H1 (cell line): ENCODE measurements at regions not wholly inside any gene's neighbourhood (a gene's known extent, or its start where the extent isn't known, plus 50 kb on each side); places are given as distances from the start of the nearest gene placed in this dataset.

Experiments used
- CBX8 ChIP-seq: fragments of 300-800, 300-1000 bp; sonication (generic); IDR thresholded peaks from 2 replicates; pipeline ENCODE4 v1.7.1; 2016; ENCODE audit warnings: low read depth, low read length, borderline replicate concordance
- CHD1 ChIP-seq: IDR thresholded peaks from 2 replicates; pipeline ENCODE4 v1.6.1; 2012; ENCODE audit warnings: low read depth, low read length, improper control_type of control experiment
- GABPA ChIP-seq: IDR thresholded peaks from 2 replicates; pipeline ENCODE4 v1.6.1; 2011; ENCODE audit warnings: mild to moderate bottlenecking, low read length, moderate library complexity, borderline replicate concordance; ENCODE audit not compliant: insufficient read depth
- HDAC6 ChIP-seq: IDR thresholded peaks from one replicate; pipeline ENCODE4 v1.7.1; 2012; ENCODE audit warnings: low read depth, mild to moderate bottlenecking, inconsistent platforms, low read length, moderate library complexity
- KDM4A ChIP-seq: IDR thresholded peaks from one replicate; pipeline ENCODE4 v1.7.1; 2012; ENCODE audit warnings: low read depth, mild to moderate bottlenecking, moderate library complexity, low read length, inconsistent platforms; ENCODE audit not compliant: severe bottlenecking
- MAFK ChIP-seq: IDR thresholded peaks from 2 replicates; pipeline ENCODE4 v1.6.1; 2012; ENCODE audit warnings: low read depth, mild to moderate bottlenecking, improper control_type of control experiment, low read length
- NRF1 ChIP-seq: IDR thresholded peaks from 2 replicates; pipeline ENCODE4 v1.6.1; 2011; ENCODE audit warnings: mild to moderate bottlenecking, low read depth, low read length, improper control_type of control experiment

DNA sequence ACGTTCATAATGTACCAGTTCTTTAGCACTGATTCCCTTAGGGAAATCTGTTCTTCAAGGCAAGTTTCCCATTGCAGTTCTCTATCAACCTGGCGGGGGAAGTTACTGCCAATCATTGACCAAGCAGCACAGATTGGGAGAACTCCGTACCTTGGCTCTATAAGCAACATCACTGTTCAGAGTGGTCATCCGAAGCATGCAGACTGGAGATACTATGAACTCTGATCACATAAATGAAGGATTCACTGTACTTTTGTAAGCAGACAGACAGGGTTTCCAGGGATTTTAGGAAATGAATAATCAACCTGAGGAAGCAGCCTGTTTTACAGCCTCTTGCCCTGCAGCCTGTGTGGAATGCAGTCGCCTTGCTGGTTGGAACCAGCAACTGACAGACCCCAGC lies 63.8 kb upstream of the WWC2 start (continued):
- TF ChIP-seq KDM4A (no peak), HDAC6 (no peak), CHD1 (no peak), MAFK (no peak), CBX8 (no peak), GABPA (no peak), NRF1 (no peak)
